NCI-H2196 (cell line): ENCODE measurements at regions not wholly inside any gene's neighbourhood (a gene's known extent, or its start where the extent isn't known, plus 50 kb on each side); places are given as distances from the start of the nearest gene placed in this dataset.

Experiments used
- DNase-seq: peaks from one replicate; lab custom pipeline; 2025; ENCODE audit not compliant: unreplicated experiment; lab: John Stamatoyannopoulos, UW

DNA sequence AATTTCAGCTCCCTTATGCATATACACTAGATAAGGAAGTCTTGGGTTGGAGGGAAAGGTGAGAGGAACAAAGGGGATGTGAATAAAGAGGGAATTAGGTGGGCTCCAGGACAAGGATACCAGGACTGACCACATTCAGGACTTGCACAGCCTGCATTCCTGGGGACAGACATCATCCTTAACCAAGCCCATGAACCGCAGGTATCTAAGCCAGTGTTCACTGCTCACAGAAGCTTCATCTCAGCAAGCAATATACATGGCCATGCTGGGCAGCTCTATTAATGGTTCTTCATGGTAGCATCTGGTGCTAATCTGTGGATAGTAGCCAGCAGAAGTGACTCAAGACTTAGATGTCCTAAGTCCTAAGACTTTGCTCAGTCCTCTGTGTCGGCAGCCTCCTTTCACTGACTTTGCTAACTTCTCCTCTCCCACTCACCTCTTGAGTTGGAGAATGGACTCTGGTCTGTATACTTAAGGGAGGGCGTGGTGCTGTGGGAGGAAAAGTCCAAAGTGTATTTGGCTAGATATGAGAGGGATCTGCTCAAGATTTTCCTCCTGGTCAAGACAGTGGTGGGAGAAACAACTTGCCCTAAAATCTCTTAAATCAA lies 136.1 kb downstream of the ASCL1 start:
- DNase-seq: no peak

GRCh38 chr12:103097496-103097895 lies 140.0 kb downstream of the ASCL1 start:
- no peak for DNase-seq

- DNase-seq: no peak
Measured at GRCh38 chr12:103100257-103100831, 142.9 kb downstream of the ASCL1 start.

DNA sequence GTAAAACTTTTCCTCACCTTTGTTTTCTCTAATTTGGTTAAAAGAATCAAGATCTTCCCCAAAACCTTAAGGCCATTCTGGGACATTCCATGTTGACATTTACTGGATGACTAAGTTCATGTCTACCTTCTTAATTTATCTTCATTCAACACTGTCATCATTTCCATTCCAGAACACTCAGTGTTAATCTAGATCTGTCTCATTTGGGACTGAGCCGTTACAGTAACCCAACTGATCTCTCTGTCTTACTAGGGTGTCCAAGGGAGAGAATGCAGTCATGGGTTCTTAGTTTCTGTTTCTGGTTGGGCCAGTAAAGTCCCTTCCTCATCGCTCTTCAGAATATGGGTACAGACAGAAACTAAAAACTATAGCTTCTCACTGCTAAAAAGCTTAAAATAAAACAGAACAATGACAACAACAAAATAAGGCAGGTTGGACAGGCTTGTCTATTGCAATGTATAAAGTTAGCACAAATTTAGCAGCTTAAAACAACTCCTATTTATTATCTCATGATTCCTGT lies 144.8 kb downstream of the ASCL1 start:
- no peak for DNase-seq

DNA sequence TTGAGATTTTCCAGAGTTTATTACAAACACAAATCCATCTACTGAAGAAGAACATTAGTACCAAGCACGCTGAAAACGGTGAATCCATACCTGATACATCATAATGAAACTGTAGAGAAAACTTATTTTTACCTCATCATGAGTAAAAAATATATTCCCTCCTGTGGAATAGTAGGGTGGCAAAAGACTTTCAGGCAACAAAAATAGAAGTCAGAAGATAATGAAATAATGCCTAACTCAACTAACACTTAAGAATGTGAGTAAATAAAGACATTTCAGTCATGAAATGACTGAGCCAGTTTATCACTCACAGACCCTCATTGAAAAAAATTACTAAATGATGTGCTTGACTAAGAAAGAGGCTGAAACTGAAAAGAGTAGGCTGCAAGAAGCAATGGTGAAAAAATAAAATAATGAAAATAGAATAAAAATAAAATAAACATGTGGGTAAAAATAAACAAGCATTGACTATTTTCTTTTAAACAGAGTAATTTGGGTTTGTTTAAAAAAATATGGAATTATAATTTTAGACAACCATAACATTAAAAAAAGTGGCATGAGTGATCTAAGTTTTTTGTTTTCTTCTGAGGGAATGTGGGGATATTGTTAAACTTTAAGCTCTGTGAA lies 148.6 kb downstream of the ASCL1 start:
- no peak for DNase-seq

DNA sequence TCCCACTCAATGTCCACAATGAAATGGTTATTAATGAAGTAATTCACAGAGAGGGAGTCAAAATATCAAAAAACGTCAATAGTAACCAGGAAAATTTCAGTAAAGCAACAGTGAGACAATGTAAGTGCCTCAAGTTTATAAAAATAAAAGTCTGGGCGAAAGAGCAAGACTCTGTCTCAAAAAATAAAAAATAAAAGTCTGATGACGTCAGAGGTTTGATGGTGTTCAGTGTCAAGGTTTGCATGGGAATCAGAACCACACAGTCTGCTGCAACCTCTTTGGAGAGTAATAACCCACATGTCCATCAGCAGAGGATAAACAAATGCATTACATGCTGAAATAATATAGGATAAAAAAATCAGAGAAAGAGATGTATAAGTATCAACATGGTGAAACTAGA lies 152.4 kb downstream of the ASCL1 start:
- no peak for DNase-seq

GRCh38 chr12:103114296-103115055 lies 157.0 kb downstream of the ASCL1 start:
- DNase-seq: no peak

- DNase-seq: no peak
Measured at GRCh38 chr12:103128862-103129501, 171.5 kb downstream of the ASCL1 start.

GRCh38 chr12:103130564-103130963 lies 173.1 kb downstream of the ASCL1 start:
- DNase-seq: no peak

DNA sequence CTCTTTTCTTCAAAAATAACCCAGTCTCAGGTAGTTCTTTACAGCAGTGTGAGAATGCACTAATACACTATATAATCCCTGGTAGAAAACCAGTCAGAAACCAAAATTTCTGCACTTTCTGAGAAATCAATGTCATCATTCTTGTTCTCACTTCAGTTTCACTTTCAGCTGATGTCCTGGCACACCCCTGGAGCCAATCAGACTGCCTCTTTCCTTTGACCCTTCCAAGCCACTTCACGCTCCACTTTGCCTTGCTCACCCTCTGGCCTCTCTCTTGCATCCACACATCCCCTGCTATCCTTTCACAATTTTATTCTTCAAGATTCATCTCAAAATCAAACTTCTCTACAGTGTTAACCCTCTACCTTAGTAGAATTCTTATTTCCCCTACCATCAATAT lies 181.1 kb downstream of the ASCL1 start:
- DNase-seq: no peak

- DNase-seq: no peak
Measured at GRCh38 chr12:103139876-103140275, 182.4 kb downstream of the ASCL1 start.

DNA sequence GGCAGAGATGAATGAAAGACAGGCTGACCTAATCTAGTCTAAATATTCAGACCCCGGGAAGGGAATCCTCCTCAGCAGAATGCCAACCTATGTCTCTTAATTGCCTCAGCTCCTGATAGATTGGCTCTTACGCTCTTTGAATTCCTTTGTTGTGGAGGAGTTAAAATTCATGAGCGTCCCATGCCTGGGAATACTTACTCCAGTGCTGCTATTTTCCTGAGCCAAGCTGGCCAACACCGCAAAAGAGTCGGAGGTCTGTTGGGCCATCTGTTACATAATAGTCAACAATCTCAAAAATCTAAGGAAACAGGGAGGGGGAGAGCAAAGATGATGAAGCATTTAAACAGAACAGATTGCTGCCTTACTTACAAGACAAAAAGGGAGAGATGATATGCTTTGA lies 182.8 kb downstream of the ASCL1 start:
- no peak for DNase-seq

- DNase-seq: no peak
Measured at GRCh38 chr12:103144278-103144677, 186.8 kb downstream of the ASCL1 start.

GRCh38 chr12:103160622-103161021 lies 203.1 kb downstream of the ASCL1 start:
- DNase-seq: no peak

GRCh38 chr12:103161582-103162362 lies 204.3 kb downstream of the ASCL1 start:
- DNase-seq: no peak

GRCh38 chr12:103166949-103167348 lies 209.5 kb downstream of the ASCL1 start:
- DNase-seq: no peak

DNA sequence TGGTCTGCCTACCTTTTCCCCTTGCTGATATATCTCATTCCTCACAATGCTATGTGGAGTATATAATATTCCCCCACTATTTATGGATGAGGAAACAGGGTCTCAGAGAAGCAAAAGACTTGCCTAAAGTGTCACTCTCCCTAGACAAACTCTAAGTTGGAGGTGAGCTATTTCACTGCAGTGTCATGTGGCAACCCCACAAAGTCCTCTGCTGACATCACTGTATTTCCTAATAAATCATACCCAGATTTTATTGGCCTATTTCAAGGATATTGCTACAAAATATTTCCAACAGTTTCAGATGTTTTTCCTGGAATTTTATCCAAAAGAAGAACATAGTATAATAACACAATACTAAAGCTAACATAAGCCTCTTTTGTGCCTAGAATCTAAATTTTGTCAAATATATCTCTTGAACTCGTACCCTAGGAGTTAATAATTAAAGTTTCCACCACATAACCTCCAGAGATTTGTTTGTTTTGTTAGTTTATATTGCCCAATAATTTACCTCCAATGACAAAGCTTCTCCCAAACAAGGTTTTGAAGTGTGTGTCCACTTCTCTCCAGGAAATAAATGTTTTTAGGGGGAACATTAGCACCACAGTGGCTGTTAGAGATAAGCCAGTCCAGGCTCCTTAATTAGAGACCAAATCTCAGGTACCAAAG lies 215.1 kb downstream of the ASCL1 start:
- no peak for DNase-seq

GRCh38 chr12:103175625-103176024 lies 218.2 kb downstream of the ASCL1 start:
- DNase-seq: no peak

- no peak for DNase-seq
Measured at GRCh38 chr12:103177639-103178255, 220.3 kb downstream of the ASCL1 start.
